ENCODE measurements at regions not wholly inside any gene's neighbourhood (a gene's known extent, or its start where the extent isn't known, plus 50 kb on each side); places are given as distances from the start of the nearest gene placed in this dataset.

DNA sequence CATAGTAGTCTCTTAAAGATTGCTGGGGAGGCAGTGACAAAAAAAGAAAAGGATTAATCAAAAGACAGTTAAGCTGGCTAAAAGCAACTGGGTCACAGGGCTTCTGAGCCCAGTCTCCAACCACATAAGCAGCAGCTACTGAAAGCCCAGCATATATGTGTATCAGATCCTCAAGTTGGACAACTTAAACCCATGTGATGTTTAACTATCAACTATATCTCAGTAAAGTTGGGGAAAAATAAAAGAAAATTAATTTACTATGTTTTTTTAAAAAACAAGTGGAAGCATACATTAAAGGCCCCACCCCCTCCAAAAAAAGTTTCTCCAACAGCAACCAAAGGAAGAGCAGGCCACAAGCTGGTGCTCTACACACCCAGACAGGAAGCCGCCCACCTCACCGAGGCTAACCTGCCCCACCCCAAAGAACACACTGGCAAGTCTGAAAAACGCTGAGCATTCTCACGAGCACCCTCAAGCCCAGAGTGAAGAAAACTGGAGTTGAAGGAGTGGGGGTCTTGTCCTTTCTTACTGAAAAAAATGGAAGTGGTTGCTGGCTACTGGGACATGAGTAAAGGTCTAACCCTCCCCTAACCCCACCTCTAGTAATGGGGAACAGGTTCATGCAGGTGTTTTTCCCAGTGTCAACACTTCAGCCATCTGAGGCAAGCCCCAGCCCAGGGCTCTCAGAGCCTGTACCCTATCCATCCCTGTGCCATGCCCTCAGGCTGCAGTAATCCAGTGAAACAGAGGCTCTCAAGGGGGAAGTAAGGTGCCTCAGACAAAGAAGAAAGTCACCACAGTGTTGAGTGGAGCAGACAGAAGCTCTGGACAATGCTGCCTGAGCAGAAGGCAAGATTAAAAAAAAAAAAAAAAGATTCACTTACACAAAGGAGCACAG lies 106.3 kb downstream of the GYPC start:
- TF ChIP-seq, protein P1, sequence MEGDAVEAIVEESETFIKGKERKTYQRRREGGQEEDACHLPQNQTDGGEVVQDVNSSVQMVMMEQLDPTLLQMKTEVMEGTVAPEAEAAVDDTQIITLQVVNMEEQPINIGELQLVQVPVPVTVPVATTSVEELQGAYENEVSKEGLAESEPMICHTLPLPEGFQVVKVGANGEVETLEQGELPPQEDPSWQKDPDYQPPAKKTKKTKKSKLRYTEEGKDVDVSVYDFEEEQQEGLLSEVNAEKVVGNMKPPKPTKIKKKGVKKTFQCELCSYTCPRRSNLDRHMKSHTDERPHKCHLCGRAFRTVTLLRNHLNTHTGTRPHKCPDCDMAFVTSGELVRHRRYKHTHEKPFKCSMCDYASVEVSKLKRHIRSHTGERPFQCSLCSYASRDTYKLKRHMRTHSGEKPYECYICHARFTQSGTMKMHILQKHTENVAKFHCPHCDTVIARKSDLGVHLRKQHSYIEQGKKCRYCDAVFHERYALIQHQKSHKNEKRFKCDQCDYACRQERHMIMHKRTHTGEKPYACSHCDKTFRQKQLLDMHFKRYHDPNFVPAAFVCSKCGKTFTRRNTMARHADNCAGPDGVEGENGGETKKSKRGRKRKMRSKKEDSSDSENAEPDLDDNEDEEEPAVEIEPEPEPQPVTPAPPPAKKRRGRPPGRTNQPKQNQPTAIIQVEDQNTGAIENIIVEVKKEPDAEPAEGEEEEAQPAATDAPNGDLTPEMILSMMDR (IDR thresholded peaks at IDR 0.05; ENCODE audit: low read depth, low read length): no peak
- TF ChIP-seq POLR2A (IDR thresholded peaks at IDR 0.05; ENCODE audit: extremely low read depth, insufficient read length) (no peak), MAX (IDR thresholded peaks at IDR 0.05; ENCODE audit: low read depth, low read length) (no peak), MYC (IDR thresholded peaks at IDR 0.05; ENCODE audit: low read depth, low read length) (no peak)
